Right renal cortex interstitium (tissue), 3 donors: ENCODE measurements at regions not wholly inside any gene's neighbourhood (a gene's known extent, or its start where the extent isn't known, plus 50 kb on each side); places are given as distances from the start of the nearest gene placed in this dataset.

ENCODE experiments used
- DNase-seq, 3 donors: peaks; one replicate each; pipeline ENCODE4 v3.0.0-alpha.2; 2013; ENCODE audit warnings: low read depth in 3 of 3, low spot score in 2 of 3

DNA sequence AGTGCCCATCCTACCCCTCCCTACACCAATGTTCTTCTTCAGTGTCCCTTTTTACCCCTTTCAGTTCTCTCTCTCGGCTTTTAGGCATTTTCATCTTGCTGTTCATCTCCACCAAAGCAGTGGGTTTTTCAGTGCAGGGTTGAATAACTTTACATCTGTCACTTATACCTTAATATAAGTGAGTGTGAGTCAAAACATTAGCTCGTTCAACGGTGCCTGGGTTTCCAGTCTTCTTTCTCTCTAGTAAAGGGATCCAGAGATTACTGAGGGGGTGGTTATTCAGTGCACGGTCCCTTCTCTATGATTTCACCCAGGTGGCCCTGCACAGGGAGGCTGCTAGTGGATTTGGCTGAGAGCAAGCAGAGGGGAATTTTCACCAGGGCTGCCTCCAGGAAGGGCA, 210.6 kb upstream of the CDH5 start:
- no peak for DNase-seq

DNA sequence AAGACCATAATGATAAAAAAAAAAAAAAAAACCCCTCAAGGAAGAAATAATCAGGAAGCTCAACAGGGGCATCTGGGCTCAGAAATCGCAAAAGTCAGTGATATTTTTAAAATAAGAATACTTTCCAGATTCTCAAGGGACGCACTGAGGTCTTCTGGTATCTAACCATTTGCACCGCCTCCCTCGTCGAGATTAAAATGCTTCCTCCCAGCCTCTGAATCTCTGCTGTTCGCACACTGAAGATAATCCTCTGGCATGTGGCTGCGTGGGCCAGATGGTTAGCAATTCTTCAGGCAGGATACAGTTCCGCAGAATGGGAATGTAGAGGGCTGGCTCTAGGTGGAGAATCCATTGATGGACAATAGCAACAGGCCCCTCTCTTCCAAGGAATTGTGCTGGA, 211.7 kb upstream of the CDH5 start:
- no peak for DNase-seq

DNA sequence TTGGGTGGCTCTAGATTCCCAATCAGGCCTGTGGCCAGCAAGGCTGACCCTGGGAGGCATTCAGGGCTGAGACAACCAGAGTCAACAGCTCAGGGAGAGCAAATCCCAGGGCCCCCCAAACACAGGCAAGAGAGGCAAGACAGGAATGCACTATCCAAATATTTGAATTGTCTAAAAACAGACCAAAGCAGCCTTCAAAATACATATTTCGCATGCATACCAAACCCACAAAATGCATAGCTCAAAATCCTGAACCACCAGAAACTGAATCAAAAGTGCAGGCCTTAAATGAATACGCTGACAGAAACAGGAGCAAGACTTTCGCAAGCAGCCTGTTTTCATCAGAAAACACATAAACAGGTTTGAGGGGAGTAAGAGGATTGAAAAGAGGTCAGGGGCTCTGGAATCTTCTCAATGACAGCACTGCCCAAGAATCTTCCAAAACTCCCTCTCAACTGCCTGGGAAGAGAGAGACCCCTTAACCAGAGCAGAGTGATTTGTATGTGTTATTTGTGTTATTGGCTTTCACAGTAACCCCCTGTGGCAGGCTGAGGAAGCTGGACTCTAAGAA, 213.6 kb upstream of the CDH5 start:
- DNase-seq = no peak

DNA sequence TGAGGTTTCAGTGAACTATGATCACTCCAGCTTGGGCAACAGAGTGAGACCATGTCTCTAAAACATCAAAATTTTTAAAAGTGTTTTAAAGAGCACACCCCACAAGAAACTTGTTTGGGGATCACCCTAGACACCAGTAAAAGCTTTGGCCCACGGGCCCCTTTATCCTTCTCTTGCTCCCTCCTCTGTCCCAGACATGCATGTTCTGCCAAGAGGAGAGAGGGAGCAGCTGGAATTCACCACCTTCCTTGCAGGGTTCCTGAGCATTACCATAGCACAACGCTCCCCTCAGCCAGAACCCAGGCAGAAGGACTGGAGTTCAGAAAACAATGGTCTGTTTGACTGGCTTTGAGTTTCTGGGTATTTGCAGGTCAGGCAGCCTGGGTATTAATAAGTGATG, 214.3 kb upstream of the CDH5 start:
- DNase-seq = no peak

DNA sequence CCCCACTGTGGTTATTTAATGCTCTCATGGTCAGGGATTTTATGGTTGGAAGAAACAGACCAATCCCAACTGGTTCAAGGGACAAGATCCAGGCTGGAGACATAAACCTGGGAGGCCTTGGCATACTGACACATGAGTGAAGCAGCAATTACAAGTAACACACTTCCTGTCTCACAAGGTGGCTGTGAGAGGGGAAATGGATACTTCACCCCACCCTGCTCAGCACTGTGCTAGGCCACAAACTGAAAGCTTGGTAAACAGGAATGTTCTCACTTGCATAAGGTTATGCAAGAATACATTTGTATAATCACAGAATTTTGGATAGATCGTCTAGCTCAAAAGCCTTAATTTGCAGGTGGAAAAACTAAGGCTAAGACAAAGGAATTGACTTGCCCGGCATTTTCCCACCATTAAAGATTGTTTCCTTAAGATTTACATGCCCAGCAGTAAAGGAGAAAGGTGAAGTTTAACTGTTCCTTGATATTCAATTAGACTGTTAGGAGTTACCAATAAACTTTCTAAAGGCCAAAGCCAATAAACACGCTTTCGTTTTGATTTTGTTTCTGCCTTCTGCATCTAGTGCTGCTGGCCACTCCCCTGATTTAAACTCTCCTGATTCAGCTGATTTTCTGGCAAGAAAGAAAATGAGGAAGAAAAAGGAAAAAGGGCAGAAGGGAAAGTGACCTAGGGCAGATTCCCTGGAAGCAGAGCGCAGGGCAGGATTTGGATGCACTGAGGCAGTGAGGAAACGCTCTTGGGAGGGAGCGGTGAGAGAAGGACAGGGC, 215.6 kb upstream of the CDH5 start:
- no peak for DNase-seq

DNA sequence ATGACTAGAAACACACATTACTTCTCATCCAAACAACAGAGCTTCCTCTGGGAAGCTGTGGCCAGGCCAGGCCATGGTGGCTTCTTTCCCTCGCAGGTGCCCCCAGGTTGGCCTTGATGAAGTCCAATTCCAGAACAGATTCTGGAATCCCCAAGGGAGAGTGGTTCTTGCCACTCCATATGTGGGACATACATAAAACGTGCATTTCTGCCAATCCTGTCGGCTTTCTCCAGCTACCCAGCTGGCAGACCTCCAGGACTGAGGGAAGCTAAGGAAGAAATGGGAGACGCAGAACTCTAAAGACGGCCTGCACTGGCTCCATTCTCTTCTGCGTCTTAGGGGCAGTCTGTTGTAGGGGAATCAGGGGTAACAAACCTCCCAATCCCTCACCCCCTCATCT, 219.2 kb upstream of the CDH5 start:
- no peak for DNase-seq

DNA sequence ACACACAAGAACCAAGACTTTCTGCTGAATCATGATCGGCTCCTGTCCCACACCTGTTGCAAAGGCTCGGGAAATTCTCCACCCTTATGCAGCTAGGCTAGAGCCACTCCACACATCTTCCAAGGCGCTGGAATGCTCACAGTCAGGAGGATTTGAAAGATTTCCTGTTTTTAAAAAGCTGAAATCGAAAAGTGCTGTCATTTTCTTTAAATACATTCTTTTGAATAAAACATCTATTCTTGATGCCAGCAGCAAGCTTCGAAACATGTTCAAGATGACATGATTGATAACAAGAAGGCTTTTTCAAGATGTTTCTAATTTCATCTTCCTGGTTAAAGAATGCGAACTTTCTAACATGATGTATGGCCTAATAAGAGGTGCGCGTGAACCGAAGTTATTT, 219.7 kb upstream of the CDH5 start:
- no peak for DNase-seq

DNA sequence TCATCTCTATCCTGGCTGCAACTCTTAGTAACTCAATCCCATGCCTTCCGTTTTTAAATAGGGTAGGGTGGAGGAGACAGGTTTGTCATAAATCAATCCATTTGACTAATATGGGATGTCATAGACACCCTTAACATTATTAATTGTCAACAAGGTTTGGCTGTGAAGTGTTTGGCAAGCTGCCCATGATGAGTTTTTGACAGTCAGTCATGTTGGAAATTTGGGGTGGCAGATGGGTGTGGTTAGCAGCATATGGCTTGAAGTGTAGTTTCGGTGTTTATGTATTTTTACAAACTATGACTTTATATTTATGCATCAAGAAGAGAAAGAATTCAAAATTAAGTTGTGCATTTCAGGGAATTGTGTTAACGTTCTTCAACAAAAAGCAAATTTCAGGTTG, 221.8 kb upstream of the CDH5 start:
- no peak for DNase-seq

DNA sequence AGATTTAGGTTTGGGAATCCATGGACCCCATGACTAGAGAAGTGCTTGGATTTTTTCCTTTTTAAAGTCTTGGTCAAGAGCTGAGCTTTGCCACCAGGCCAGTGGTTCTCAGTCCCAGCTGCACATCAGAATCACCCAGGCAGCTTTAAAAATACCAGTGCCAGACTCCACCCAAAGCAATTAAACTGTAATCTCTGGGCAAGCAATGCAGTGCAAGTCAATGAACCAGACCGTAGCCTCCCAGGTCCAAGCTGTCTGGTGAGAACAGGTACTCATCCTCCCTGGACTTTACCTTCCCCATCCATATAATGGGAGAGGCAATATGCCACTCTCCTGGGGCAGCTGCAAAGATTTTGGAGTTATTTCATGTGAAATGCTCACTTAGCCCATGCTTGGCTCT, 223.1 kb upstream of the CDH5 start:
- DNase-seq = no peak

DNA sequence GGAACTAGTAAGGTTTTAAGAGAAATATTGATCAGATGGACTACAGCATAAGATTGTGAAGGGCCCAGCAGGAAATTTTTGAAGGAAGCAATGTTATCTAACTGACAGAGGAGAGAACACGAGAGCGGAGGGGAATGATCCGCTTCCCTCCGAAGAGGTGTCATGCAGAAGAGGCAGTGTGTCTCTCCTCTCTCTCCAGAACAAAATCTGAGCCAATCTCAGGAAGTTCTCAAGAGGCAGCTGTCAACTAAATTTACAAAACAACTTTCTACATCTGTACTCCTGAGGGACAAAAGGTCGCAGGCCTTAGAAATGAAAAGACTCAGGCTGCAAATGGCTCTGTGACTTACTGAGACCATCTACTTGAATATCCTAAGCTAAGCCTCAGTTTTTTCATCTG, 224.6 kb upstream of the CDH5 start:
- DNase-seq = no peak

DNA sequence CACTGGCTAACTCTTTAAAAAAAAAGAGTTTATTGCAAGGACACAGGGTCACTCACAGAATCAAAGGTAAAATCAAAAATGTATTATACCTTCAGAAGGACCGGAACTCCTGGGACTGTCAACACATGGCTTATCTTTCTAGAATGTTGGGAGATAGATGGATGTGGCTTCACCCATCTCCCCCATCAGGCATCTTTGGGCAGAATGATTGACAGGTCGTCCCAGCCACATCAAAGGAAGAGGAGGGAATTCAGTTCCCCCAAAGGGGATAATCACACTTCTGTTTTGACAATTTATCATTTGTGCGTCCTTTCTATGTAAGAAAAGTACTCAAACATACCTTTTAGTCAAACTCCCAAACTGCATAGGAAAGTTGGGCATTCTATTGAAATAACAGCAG, 228.6 kb upstream of the CDH5 start:
- no peak for DNase-seq

DNA sequence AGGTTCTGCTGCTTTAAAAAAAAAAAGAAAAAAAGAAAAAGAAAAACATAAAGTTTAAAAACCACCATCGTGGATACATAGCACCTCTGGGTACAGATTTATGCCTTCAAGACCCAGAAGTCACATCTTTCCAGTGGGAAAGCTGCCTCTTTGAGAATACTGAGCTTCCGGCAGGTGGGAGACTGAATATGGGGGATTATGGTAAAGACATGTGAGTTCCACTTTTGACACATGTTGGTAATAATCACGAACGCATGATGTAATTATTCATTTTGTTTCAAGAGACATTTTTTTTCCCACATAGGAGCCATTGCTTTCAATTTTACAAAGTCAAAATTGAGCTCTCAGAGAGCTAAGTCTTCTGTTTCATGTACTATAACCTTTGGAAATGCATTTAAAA, 229.7 kb upstream of the CDH5 start:
- DNase-seq = no peak

DNA sequence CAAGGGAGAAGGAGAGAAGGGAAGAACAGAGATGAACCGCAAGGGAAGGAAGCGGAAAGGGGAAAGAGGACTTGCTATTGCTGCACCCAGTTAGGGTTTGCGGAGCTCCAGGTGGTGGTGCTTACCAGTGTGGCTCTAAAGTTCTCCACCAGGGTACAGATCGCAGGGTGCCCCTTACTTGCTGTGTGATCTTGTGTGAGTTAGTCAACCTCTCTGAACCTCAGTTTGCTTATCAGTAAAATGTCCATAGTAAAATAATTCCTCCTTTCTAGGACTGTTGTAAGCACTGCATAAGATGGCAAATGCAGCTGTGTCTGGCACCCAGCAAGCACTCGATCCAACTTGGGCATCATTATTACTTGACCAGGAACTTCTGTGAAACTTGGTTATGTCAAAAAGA, 230.7 kb upstream of the CDH5 start:
- no peak for DNase-seq

DNA sequence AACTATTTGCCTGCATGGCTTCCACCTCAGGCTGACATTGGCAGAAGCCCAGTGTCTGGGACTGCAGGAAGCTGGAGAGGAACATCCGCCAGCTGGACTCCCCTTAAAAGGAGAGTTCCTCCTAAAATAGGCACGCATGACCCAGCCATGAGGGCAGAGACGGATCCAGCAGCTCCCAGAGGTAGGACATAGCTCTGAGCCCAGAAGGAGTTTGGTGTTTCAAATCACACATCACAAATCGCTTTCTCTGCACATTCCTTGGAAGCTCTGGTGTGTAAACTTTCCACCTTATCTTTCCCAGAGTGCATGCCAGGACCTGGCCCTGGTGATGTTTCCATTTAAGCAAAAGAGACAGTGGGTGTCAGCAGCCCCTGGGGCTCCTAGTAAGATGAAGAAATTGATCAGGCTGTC, 231.1 kb upstream of the CDH5 start:
- no peak for DNase-seq

DNA sequence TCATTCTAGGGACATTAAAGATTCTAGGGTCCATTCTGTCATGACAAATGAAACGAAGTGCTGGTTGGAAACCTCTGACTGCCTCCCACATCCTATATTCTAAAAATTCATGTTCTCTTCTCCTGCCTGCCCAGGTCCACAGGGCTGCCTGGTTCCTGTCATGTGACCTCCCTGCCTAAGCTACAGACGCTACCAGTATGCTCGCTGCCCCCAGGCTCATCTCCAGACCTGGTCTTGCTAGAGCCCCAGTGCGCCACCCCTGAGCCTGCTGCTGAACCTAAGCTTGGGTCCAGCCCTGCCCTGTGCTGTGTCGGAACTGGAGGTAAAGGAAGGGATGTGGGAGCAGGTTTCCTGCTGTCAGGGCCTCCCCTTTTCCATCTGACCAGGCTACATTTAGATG, 231.6 kb upstream of the CDH5 start:
- no peak for DNase-seq

DNA sequence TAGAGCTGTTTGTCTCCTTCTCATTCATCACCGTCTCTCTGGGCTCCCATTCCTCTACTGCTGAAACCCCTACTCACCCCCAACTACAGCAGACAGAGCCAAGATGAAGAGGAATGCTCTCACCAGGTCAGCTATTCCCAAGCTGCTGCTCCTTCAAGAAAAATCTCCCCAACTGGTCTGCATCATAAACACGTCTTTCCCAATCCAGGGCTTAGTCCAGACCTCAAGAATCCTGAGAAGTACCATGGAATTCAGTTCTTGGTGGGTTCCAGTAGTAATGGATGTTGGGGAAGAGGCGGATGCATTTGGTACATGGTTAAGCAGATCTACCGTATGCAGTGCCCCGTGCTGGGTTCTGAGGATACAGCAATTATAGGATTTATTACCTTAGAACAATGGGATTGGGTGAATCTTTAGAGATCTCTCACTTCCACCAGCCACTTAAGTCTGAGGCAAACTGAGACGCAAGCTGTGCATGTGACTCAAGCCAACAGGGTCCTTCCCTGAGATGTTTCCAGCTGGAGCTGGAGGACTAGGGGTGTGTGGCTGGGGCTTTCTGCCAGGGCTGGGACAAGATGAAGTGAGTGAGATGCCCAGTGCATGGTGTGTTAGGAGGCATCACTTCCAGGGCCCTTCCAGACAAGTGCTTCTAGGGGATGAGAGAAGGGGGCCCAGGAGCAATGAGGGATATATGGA, 232.7 kb upstream of the CDH5 start:
- DNase-seq = no peak

DNA sequence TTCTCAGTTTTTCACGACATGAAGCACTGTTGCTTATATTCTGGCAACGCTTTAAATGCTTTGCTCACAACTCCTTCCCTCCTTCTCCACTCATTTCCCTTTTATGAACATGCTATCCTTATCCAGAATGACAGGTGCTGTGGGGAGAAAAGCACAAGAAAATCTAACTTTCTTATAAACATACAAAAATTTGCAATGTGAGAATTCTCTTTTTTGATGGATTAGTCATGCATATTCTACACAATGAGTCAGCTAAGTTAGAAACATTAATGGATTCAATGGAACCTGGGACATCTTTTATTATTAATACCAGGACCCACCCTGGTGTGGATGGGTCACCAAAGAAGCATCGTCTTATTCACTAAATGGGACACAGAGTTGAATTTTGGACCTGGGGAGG, 234.6 kb upstream of the CDH5 start:
- no peak for DNase-seq

DNA sequence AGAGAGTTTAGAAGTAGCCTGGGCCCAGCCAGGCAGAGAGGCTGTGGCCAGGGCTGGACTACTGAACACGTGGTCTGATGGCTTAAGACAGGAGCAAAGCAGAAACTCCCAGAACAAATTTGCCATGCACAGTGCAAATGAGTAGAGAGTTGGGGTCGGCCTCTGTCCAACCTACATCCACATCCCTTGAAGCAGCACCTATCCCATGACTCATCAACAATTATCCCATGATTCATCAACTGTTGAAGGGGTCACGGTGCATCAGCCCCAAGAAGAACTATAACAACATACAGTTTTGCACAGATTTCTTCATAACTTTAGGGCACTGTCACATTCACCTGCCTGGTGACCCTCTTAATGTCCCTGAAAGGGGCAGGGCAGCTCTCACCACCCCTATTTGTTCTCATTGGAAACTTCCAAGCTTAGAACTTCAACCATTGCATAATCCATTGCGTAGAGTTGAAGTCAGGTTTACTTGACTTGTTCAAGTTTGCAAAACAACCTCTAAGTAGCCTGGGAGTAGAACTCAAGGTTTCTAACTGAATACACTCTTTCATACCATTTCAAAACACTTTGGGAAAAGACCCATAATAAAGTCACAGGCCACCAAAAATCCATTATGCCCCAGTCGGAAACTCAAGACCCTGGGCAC, 235.2 kb upstream of the CDH5 start:
- no peak for DNase-seq

DNA sequence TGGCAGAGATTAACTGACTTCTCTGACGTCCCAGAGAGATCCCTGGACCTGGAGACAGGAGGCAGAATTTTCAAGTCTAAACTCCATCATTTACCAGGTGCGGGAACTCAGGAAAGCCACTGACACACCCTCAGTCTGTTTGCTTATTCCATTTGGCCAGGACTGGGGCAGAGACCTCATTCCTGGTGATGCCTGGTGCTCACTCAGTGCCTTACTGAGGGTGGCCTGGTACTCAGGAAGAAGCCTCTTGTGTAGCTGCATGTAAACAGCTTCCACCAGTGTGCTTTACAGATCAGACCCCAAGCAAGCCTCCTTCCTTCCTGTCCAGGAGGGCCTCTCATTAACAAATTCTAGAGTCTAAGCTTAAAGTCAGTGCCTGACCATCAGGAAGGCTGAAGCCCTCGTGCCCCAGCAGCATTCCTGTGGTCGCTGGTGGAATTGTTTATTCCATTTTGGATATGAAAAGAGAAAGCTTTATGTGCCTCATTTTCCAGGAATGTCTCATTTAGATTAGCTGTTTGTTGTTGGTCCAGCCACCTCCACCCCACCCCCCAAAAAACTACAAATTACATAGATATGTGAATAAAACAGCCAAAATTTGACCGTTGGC, 236.1 kb upstream of the CDH5 start:
- no peak for DNase-seq

DNA sequence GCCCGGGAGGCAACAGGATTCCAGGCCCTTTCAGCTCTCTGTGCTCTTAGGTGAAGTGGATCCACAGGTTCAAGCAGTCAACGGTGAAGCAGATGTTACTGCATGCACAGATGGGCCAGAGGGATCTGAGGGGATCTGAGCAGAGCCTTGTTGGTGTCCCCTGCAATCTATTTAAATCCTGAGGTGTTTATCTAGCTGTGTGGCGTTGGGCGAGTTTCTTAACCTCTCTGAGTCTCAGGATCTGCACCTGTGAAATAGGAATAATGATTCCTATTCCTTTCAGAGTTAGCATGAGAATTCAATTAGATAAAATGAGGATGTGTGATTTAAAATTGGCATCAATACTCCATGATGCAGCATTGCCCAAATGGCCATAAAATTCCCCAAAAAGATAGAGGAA, 237.3 kb upstream of the CDH5 start:
- no peak for DNase-seq

DNA sequence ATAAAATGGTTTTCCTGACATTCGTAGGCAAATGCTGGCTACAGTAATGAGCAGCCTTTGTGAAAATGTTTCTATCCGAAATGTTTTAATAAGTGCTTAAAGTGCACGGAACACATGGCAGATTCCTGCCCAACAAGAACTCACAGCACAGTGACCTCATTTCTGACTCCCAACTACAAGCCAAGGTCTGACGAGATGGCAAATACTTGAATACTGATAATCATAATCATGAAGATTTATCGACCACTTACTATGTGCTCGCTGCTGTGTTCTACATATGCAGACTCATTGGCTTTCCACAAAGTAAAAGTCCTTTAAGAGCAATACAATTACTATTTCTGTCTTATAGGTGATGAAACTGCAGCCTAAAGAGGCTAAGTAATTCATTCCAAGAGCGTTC, 238.1 kb upstream of the CDH5 start:
- no peak for DNase-seq
